ENCODE measurements at regions not wholly inside any gene's neighbourhood (a gene's known extent, or its start where the extent isn't known, plus 50 kb on each side); places are given as distances from the start of the nearest gene placed in this dataset.
A peak's percentile ranks its signal among the peaks of the same experiment; 100 is the strongest.

DNA sequence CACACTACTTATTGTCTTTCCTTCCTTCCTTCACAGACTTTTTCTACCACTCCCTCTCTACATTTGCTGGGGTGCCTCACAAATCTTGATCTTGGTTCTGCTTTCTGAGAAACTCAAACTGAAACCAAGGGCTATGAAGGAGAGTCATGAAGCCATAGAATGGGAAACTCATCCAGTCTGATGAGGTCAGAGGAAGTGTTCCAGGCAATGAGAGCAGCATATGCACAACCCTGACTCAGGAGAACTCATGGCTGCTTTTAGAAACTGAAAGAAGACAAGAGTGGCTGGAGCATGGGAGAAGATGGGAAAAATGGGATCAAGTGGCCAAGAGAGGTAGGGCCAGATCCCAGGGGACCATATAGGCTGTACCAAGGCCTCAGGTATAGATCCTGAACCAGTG, 130.0 kb upstream of the TOX3 start:
- Histone ChIP-seq H3K36me3 (ENCODE audit: control insufficient read depth in 2 of 4, insufficient read depth in 4 of 4, low read length in 3 of 4) (no peaks in the 10 kb centered on the region), H3K79me2 (ENCODE audit: control insufficient read depth in 1 of 2, insufficient read depth in 2 of 2, low read length in 2 of 2) (no peaks in the 10 kb centered on the region)
- POLR2A ChIA-PET (ENCODE audit: partially characterized antibody) = no interaction called here
- TF ChIP-seq GTF2F1 (IDR thresholded peaks at IDR 0.05; ENCODE audit: borderline replicate concordance, low read depth, low read length) (no peak), PHF8 (conservative IDR thresholded peaks at IDR 0.05; ENCODE audit: low read depth, low read length) (no peak), JUND (IDR thresholded peaks at IDR 0.05; ENCODE audit: low read length) (no peak), SRF (IDR thresholded peaks at IDR 0.05; ENCODE audit: low read depth, low read length) (no peak), ZNF274 (IDR thresholded peaks at IDR 0.05; ENCODE audit: borderline replicate concordance, extremely low read depth, low read length) (no peak), BRCA1 (IDR thresholded peaks at IDR 0.05; ENCODE audit: low read depth, low read length) (no peak), EGR1 (IDR thresholded peaks at IDR 0.05; ENCODE audit: borderline replicate concordance, low read depth, low read length) (no peak), YY1 (IDR thresholded peaks at IDR 0.05; ENCODE audit: low read depth, low read length) (no peak), POLR2A (IDR thresholded peaks at IDR 0.05; ENCODE audit: control extremely low read depth in 1 of 2, low read depth in 2 of 2, low read length in 2 of 2) (no peak), TAF7 (optimal IDR thresholded peaks at IDR 0.05; ENCODE audit: borderline replicate concordance, low read depth, low read length) (no peak), RFX5 (IDR thresholded peaks at IDR 0.05; ENCODE audit: borderline replicate concordance, low read depth, low read length) (no peak), SP1 (IDR thresholded peaks at IDR 0.05; ENCODE audit: low read depth, low read length) (no peak), SAP30 (IDR thresholded peaks at IDR 0.05; ENCODE audit: insufficient read depth, insufficient replicate concordance, low read length) (no peak), SP4 (IDR thresholded peaks at IDR 0.05; ENCODE audit: low read length) (no peak)
- TF ChIP-seq, protein P1, sequence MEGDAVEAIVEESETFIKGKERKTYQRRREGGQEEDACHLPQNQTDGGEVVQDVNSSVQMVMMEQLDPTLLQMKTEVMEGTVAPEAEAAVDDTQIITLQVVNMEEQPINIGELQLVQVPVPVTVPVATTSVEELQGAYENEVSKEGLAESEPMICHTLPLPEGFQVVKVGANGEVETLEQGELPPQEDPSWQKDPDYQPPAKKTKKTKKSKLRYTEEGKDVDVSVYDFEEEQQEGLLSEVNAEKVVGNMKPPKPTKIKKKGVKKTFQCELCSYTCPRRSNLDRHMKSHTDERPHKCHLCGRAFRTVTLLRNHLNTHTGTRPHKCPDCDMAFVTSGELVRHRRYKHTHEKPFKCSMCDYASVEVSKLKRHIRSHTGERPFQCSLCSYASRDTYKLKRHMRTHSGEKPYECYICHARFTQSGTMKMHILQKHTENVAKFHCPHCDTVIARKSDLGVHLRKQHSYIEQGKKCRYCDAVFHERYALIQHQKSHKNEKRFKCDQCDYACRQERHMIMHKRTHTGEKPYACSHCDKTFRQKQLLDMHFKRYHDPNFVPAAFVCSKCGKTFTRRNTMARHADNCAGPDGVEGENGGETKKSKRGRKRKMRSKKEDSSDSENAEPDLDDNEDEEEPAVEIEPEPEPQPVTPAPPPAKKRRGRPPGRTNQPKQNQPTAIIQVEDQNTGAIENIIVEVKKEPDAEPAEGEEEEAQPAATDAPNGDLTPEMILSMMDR (IDR thresholded peaks at IDR 0.05; ENCODE audit: control extremely low read depth in 1 of 3, insufficient read depth in 1 of 3, low read depth in 1 of 3, low read length in 3 of 3) = no peak

More for the DNA sequence above, 130.0 kb upstream of the TOX3 start:
- H3K18ac ChIP-seq (ENCODE audit: extremely low read depth, low read length) = no peak overlapping the region
- no peaks in the 10 kb centered on the region for H3K4me1 ChIP-seq (replicated peaks in 1 of 4; ENCODE audit: control insufficient read depth in 3 of 4, insufficient read depth in 4 of 4, low read length in 3 of 4)
- CTCF ChIA-PET (ENCODE audit: partially characterized antibody) = no interaction called here
- H3K4me2 ChIP-seq (ENCODE audit: insufficient read depth in 1 of 2, low read depth in 2 of 2, low read length in 2 of 2) = no peak overlapping the region
- H2BK20ac ChIP-seq (ENCODE audit: low read length) = no peak overlapping the region
- 0 out of 2 replicates have a peak overlapping the region, but pooled peaks have one; percentile 9 for H2BK12ac ChIP-seq (ENCODE audit: low read depth, low read length)
- no peak overlapping the region for H3K56ac ChIP-seq (replicated peaks; ENCODE audit: insufficient read length, low read depth, low read length)
- FAIRE-seq = no peak
- no peak overlapping the region for H4K8ac ChIP-seq (ENCODE audit: extremely low read depth, insufficient read depth, low read length)
- no peak overlapping the region for H3K4me3 ChIP-seq (ENCODE audit: extremely low read depth in 1 of 4, insufficient read depth in 2 of 4, low read depth in 3 of 4, low read length in 4 of 4)
- no peak overlapping the region for H2AK5ac ChIP-seq (ENCODE audit: low read depth, low read length)
- H2BK15ac ChIP-seq (ENCODE audit: low read length) = 0 out of 2 replicates have a peak overlapping the region, but pooled peaks have one; percentile 2
- no peak overlapping the region for H4K91ac ChIP-seq (replicated peaks; ENCODE audit: insufficient read length, low read length)
- H4K20me1 ChIP-seq (replicated peaks in 1 of 2; ENCODE audit: control insufficient read depth in 1 of 2, insufficient read depth in 2 of 2, low read length in 2 of 2) = no peaks in the 10 kb centered on the region
- H3K4ac ChIP-seq (replicated peaks; ENCODE audit: insufficient read length, low read depth, low read length) = no peak overlapping the region
- H3K23me2 ChIP-seq (ENCODE audit: low read depth, low read length) = no peaks in the 10 kb centered on the region
- H3K23ac ChIP-seq (ENCODE audit: insufficient read length) = no peak overlapping the region
- no peak overlapping the region for H4K5ac ChIP-seq (ENCODE audit: insufficient read length, low read depth, low read length)
- no peak overlapping the region for H3K14ac ChIP-seq (ENCODE audit: insufficient read length)
- H3K27ac ChIP-seq (ENCODE audit: low read depth, low read length) = no peak overlapping the region
- no peaks in the 10 kb centered on the region for H3K9me3 ChIP-seq (ENCODE audit: insufficient read depth in 2 of 2, low read depth in 1 of 2, low read length in 1 of 2)
- H2AFZ ChIP-seq (ENCODE audit: low read length) = no peak overlapping the region
- H3K27me3 ChIP-seq (replicated peaks in 1 of 4; ENCODE audit: control insufficient read depth in 3 of 4, extremely low read depth in 1 of 4, insufficient read depth in 3 of 4, low read length in 3 of 4) = no peaks in the 10 kb centered on the region
- H3K79me1 ChIP-seq (ENCODE audit: low read depth, low read length) = no peaks in the 10 kb centered on the region
- no peak for DNase-seq (ENCODE audit: low read depth in 1 of 2, low spot score in 2 of 2)
- no peak overlapping the region for H3K9ac ChIP-seq (replicated peaks in 1 of 4; ENCODE audit: extremely low read depth in 1 of 4, low read depth in 3 of 4, low read length in 3 of 4)
- no peak overlapping the region for H2BK120ac ChIP-seq (replicated peaks; ENCODE audit: low read depth, low read length)
- no peak overlapping the region for H2BK5ac ChIP-seq (ENCODE audit: low read depth, low read length)
